T-helper 22 cell (primary cell): ENCODE measurements at regions not wholly inside any gene's neighbourhood (a gene's known extent, or its start where the extent isn't known, plus 50 kb on each side); places are given as distances from the start of the nearest gene placed in this dataset.

Experiments used
- DNase-seq: peaks from one replicate; pipeline ENCODE4 v3.0.0-alpha.2; 2020; ENCODE audit warnings: low read depth

- DNase-seq, result no peak
Observed at GRCh38 chr3:72299321-72299802, 514.4 kb upstream of the PROK2 start.

GRCh38 chr3:72298201-72299152 is 513.5 kb upstream of the PROK2 start:
- DNase-seq, result no peak

GRCh38 chr3:72297481-72297880 is 512.5 kb upstream of the PROK2 start:
- no peak for DNase-seq

GRCh38 chr3:72296477-72297111 is 511.6 kb upstream of the PROK2 start:
- no peak for DNase-seq

- DNase-seq, result no peak
Observed at GRCh38 chr3:72295962-72296450, 511.1 kb upstream of the PROK2 start.

GRCh38 chr3:72295276-72295961 is 510.5 kb upstream of the PROK2 start:
- no peak for DNase-seq

GRCh38 chr3:72290859-72291638 is 506.1 kb upstream of the PROK2 start:
- no peak for DNase-seq

GRCh38 chr3:72289692-72290071 is 504.7 kb upstream of the PROK2 start:
- no peak for DNase-seq

GRCh38 chr3:72288955-72289691 is 504.2 kb upstream of the PROK2 start:
- DNase-seq, result no peak

- no peak for DNase-seq
Observed at GRCh38 chr3:72287956-72288355, 503.0 kb upstream of the PROK2 start.

- DNase-seq, result no peak
Observed at GRCh38 chr3:72285502-72285901, 500.6 kb upstream of the PROK2 start.

GRCh38 chr3:72284471-72284870 is 499.5 kb upstream of the PROK2 start:
- no peak for DNase-seq

- no peak for DNase-seq
Observed at GRCh38 chr3:72282918-72283317, 498.0 kb upstream of the PROK2 start.

GRCh38 chr3:72281551-72281950 is 496.6 kb upstream of the PROK2 start:
- DNase-seq, result no peak

- no peak for DNase-seq
Observed at GRCh38 chr3:72280876-72281275, 495.9 kb upstream of the PROK2 start.

GRCh38 chr3:72279631-72280041 is 494.7 kb upstream of the PROK2 start:
- DNase-seq, result no peak

- no peak for DNase-seq
Observed at GRCh38 chr3:72279068-72279604, 494.2 kb upstream of the PROK2 start.

- DNase-seq, result no peak
Observed at GRCh38 chr3:72278349-72279067, 493.6 kb upstream of the PROK2 start.

- DNase-seq, result no peak
Observed at GRCh38 chr3:72277710-72278109, 492.8 kb upstream of the PROK2 start.

GRCh38 chr3:72276806-72277205 is 491.9 kb upstream of the PROK2 start:
- no peak for DNase-seq
